T-cell (primary cell): ENCODE measurements at regions not wholly inside any gene's neighbourhood (a gene's known extent, or its start where the extent isn't known, plus 50 kb on each side); places are given as distances from the start of the nearest gene placed in this dataset.

Experiments used
- ATAC-seq, 4 experiments: fragments of 200-7000 bp in 3 of 4; fragments of 150-1000 bp in 1 of 4; cut with Tn5 transposase; replicated peaks in 1 of 4; 1 replicate in 3 of 4; 2 replicates in 1 of 4; pipeline ENCODE4 v1.10.0; 2021; ENCODE audit warnings: moderate library complexity in 3 of 4, mild to moderate bottlenecking in 2 of 4, moderate number of reproducible peaks in 1 of 4
- CTCF ChIA-PET, 2 donors: fragments of 300-600 bp; sonication (Branson Sonifier 250); formaldehyde crosslinking; loops; one replicate each; lab custom pipeline; 2022; ENCODE audit warnings: antibody characterized with exemption in 2 of 2; lab: Charles Lee
- POLR2A ChIA-PET, 2 donors: fragments of 300-600 bp; sonication (Branson Sonifier 250); formaldehyde crosslinking; loops; one replicate each; lab custom pipeline; 2022; ENCODE audit warnings: antibody characterized with exemption in 2 of 2; lab: Charles Lee
- DNase-seq, 35 experiments: peaks; one replicate each; pipeline versions ENCODE4 v3.0.0 to v3.0.0-alpha.2; 2013 to 2023
- H3K27ac ChIP-seq: one replicate; pipeline ENCODE4 v1.5.1; 2013; ENCODE audit warnings: low read length
- H3K27me3 ChIP-seq, 2 experiments: replicated peaks in 1 of 2; 1 replicate in 1 of 2; 2 replicates in 1 of 2; pipeline versions ENCODE4 v1.6.1 to v1.7.0; 2013; ENCODE audit warnings: low read length in 1 of 2, mixed read lengths in 1 of 2; ENCODE audit not compliant: control insufficient read depth in 2 of 2, insufficient read depth in 2 of 2; ENCODE audit errors: extremely low read depth in 1 of 2
- H3K36me3 ChIP-seq, 2 donors: 1 replicate in 1 of 2; 2 replicates in 1 of 2; pipeline versions ENCODE4 v1.6.1 to v1.7.0; 2013; ENCODE audit warnings: low read length in 1 of 2; ENCODE audit not compliant: control insufficient read depth in 2 of 2, insufficient read depth in 1 of 2; ENCODE audit errors: extremely low read depth in 1 of 2
- H3K4me1 ChIP-seq, 2 experiments: 1 replicate in 1 of 2; 2 replicates in 1 of 2; pipeline versions ENCODE4 v1.6.1 to v1.7.0; 2013; ENCODE audit warnings: low read length in 2 of 2, mixed read lengths in 1 of 2; ENCODE audit not compliant: insufficient read depth in 2 of 2, control insufficient read depth in 1 of 2; ENCODE audit errors: extremely low read depth in 1 of 2
- H3K4me3 ChIP-seq, 2 donors: 1 replicate in 1 of 2; 2 replicates in 1 of 2; pipeline versions ENCODE4 v1.5.1 to v1.7.0; 2013; ENCODE audit warnings: mild to moderate bottlenecking in 2 of 2, low read length in 1 of 2, moderate library complexity in 1 of 2; ENCODE audit not compliant: control insufficient read depth in 1 of 2; ENCODE audit errors: extremely low read depth in 1 of 2
- H3K9me3 ChIP-seq: 2 replicates; pipeline ENCODE4 v1.7.0; 2013
- H3K27ac Mint-ChIP-seq, 2 donors: one replicate each; pipeline ENCODE4 v1.8.0; 2020 to 2021; ENCODE audit warnings: mild to moderate bottlenecking in 2 of 2, mixed read lengths in 2 of 2
- H3K27me3 Mint-ChIP-seq, 2 donors: one replicate each; pipeline ENCODE4 v1.8.0; 2021 to 2022; ENCODE audit warnings: mixed read lengths in 2 of 2
- H3K36me3 Mint-ChIP-seq: one replicate; pipeline ENCODE4 v1.8.0; 2021; ENCODE audit warnings: mixed read lengths
- H3K4me1 Mint-ChIP-seq, 3 donors: one replicate each; pipeline ENCODE4 v1.8.0; 2020 to 2022; ENCODE audit warnings: mixed read lengths in 3 of 3, mild to moderate bottlenecking in 1 of 3
- H3K4me3 Mint-ChIP-seq, 3 donors: one replicate each; pipeline ENCODE4 v1.8.0; 2020 to 2022; ENCODE audit warnings: mild to moderate bottlenecking in 3 of 3, mixed read lengths in 3 of 3, moderate library complexity in 3 of 3
- H3K9me3 Mint-ChIP-seq, 3 donors: one replicate each; pipeline ENCODE4 v1.8.0; 2020 to 2022; ENCODE audit warnings: mixed read lengths in 3 of 3
- WGBS: methylation state at CpG from one replicate; pipeline ENCODE4 v1.1.5; 2013; ENCODE audit warnings: missing lambda C conversion rate; ENCODE audit not compliant: insufficient coverage; 5-methylcytosine and 5-hydroxymethylcytosine counted together

GRCh38 chr2:74070991-74071390 is 76.7 kb downstream of the BOLA3 start:
- ATAC-seq (no peak), DNase-seq (no peak)
- ChIA-PET POLR2A (no interaction called here), CTCF (interaction anchor here in 1 of 2 donors (1.0 kb wide), 1 partner anchor 163 kb away, joined by 3 read pairs; no protein-coding TSS in a partner anchor)
- H3K4me1 Mint-ChIP-seq, result peaks cover 23 to 29% (median 28%) of the 10 kb centered on the region in 3 donors
- no peaks in the 10 kb centered on the region for H3K27me3 ChIP-seq
- H3K36me3 ChIP-seq, result peaks cover 2 to 28% of the 10 kb centered on the region in 2 donors
- H3K4me3 Mint-ChIP-seq, result no peak overlapping the region
- no peak overlapping the region for H3K27ac Mint-ChIP-seq
- H3K9me3 ChIP-seq, result no peaks in the 10 kb centered on the region
- peaks cover 49% of the 10 kb centered on the region for H3K36me3 Mint-ChIP-seq
- no CpG with 5 or more reads among the region's 2 CpGs for WGBS
- H3K4me1 ChIP-seq, result no peaks in the 10 kb centered on the region
- no peak overlapping the region for H3K27ac ChIP-seq
- no peaks in the 10 kb centered on the region for H3K9me3 Mint-ChIP-seq
- H3K4me3 ChIP-seq, result no peak overlapping the region
- no peaks in the 10 kb centered on the region for H3K27me3 Mint-ChIP-seq

- peaks cover 2 to 30% of the 10 kb centered on the region in 2 donors for H3K36me3 ChIP-seq
- no peaks in the 10 kb centered on the region for H3K9me3 ChIP-seq
- no peaks in the 10 kb centered on the region for H3K9me3 Mint-ChIP-seq
- no peaks in the 10 kb centered on the region for H3K27me3 ChIP-seq
- ChIA-PET POLR2A (no interaction called here), CTCF (interaction anchor here in 1 of 2 donors (0.7 kb wide), 1 partner anchor 34 kb away, joined by 3 read pairs; no protein-coding TSS in a partner anchor)
- no peak for ATAC-seq
- no peak overlapping the region for H3K4me3 ChIP-seq
- H3K4me1 ChIP-seq, result no peaks in the 10 kb centered on the region
- H3K27ac Mint-ChIP-seq, result no peak overlapping the region
- H3K27me3 Mint-ChIP-seq, result no peaks in the 10 kb centered on the region
- WGBS, result no CpG with 5 or more reads among the region's 4 CpGs
- H3K4me1 Mint-ChIP-seq, result peaks cover 23 to 28% (median 26%) of the 10 kb centered on the region in 3 donors
- H3K27ac ChIP-seq, result no peak overlapping the region
- no peak overlapping the region for H3K4me3 Mint-ChIP-seq
- peaks cover 51% of the 10 kb centered on the region for H3K36me3 Mint-ChIP-seq
- DNase-seq, result no peak
These were observed 76.3 kb downstream of the BOLA3 start for GRCh38 chr2:74071426-74071825.

- Histone ChIP-seq H3K27ac (no peak overlapping the region), H3K36me3 (peaks cover 6 to 30% of the 10 kb centered on the region in 2 donors), H3K9me3 (no peaks in the 10 kb centered on the region), H3K4me3 (no peak overlapping the region), H3K4me1 (no peaks in the 10 kb centered on the region), H3K27me3 (no peaks in the 10 kb centered on the region)
- DNase-seq, result no peak
- Mint-ChIP-seq H3K9me3 (no peaks in the 10 kb centered on the region), H3K27ac (peak overlapping the region in 1 of 2 donors; percentile 62), H3K4me3 (no peak overlapping the region), H3K4me1 (peaks cover 15 to 22% (median 20%) of the 10 kb centered on the region in 3 donors), H3K36me3 (peaks cover 50% of the 10 kb centered on the region), H3K27me3 (no peaks in the 10 kb centered on the region)
- ChIA-PET CTCF (no interaction called here), POLR2A (no interaction called here)
- no peak for ATAC-seq
- WGBS, result no CpG with 5 or more reads among the region's 1 CpG
These were observed 75.1 kb downstream of the BOLA3 start for GRCh38 chr2:74072565-74072964.

- no peaks in the 10 kb centered on the region for H3K27me3 Mint-ChIP-seq
- no peak overlapping the region for H3K4me3 Mint-ChIP-seq
- no peak for DNase-seq
- H3K4me1 Mint-ChIP-seq, result peaks cover 11 to 17% (median 12%) of the 10 kb centered on the region in 3 donors
- peak overlapping the region in 1 of 2 donors; percentile 25 for H3K27ac Mint-ChIP-seq
- H3K4me3 ChIP-seq, result no peak overlapping the region
- ChIA-PET POLR2A (no interaction called here), CTCF (no interaction called here)
- no peaks in the 10 kb centered on the region for H3K27me3 ChIP-seq
- no peaks in the 10 kb centered on the region for H3K9me3 Mint-ChIP-seq
- no peaks in the 10 kb centered on the region for H3K9me3 ChIP-seq
- H3K36me3 Mint-ChIP-seq, result peaks cover 49% of the 10 kb centered on the region
- H3K36me3 ChIP-seq, result peaks cover 4 to 29% of the 10 kb centered on the region in 2 donors
- ATAC-seq, result no peak
- no peak overlapping the region for H3K27ac ChIP-seq
- H3K4me1 ChIP-seq, result no peaks in the 10 kb centered on the region
- WGBS, result 100% methylated on average over 1 of the region's 4 CpGs
These were observed 73.2 kb downstream of the BOLA3 start for GRCh38 chr2:74074487-74074886.

GRCh38 chr2:74076074-74076470 is 71.6 kb downstream of the BOLA3 start:
- H3K27me3 ChIP-seq, result no peaks in the 10 kb centered on the region
- H3K4me1 Mint-ChIP-seq, result peaks cover 11 to 14% (median 12%) of the 10 kb centered on the region in 3 donors
- peaks cover 44% of the 10 kb centered on the region for H3K36me3 Mint-ChIP-seq
- 100% methylated on average over 1 of the region's 1 CpG for WGBS
- no peak overlapping the region for H3K4me3 ChIP-seq
- H3K4me3 Mint-ChIP-seq, result no peak overlapping the region
- peaks cover 9 to 38% of the 10 kb centered on the region in 2 donors for H3K36me3 ChIP-seq
- ChIA-PET CTCF (interaction anchor here (1.1 kb wide), 2 partner anchors 62 to 168 kb away, joined by 3 to 4 read pairs; no protein-coding TSS in a partner anchor), POLR2A (interaction anchor here in 1 of 2 donors (0.6 kb wide), 1 partner anchor 23 kb away, joined by 4 read pairs; no protein-coding TSS in a partner anchor)
- DNase-seq (no peak), ATAC-seq (no peak)
- H3K9me3 ChIP-seq, result no peaks in the 10 kb centered on the region
- no peak overlapping the region for H3K27ac ChIP-seq
- no peaks in the 10 kb centered on the region for H3K9me3 Mint-ChIP-seq
- H3K27ac Mint-ChIP-seq, result no peak overlapping the region
- H3K4me1 ChIP-seq, result no peaks in the 10 kb centered on the region
- no peaks in the 10 kb centered on the region for H3K27me3 Mint-ChIP-seq

GRCh38 chr2:74077636-74078035 is 70.1 kb downstream of the BOLA3 start:
- peaks cover 9 to 54% of the 10 kb centered on the region in 2 donors for H3K36me3 ChIP-seq
- Mint-ChIP-seq H3K9me3 (no peaks in the 10 kb centered on the region), H3K27ac (peak overlapping the region in 1 of 2 donors; percentile 44), H3K27me3 (no peaks in the 10 kb centered on the region), H3K4me3 (no peak overlapping the region), H3K36me3 (peaks cover 51% of the 10 kb centered on the region), H3K4me1 (peaks cover 4 to 16% (median 8%) of the 10 kb centered on the region in 3 donors)
- POLR2A ChIA-PET, result no interaction called here
- no peak overlapping the region for H3K27ac ChIP-seq
- 100% methylated on average over 2 of the region's 7 CpGs for WGBS
- CTCF ChIA-PET, result interaction anchor here in 1 of 2 donors (0.6 to 1.1 kb wide), 2 partner anchors 74 to 507 kb away, joined by 3 to 4 read pairs; no protein-coding TSS in a partner anchor
- H3K4me3 ChIP-seq, result no peak overlapping the region
- no peaks in the 10 kb centered on the region for H3K9me3 ChIP-seq
- DNase-seq (no peak), ATAC-seq (no peak)
- no peaks in the 10 kb centered on the region for H3K27me3 ChIP-seq
- H3K4me1 ChIP-seq, result no peaks in the 10 kb centered on the region
